ENCODE measurements at regions not wholly inside any gene's neighbourhood (a gene's known extent, or its start where the extent isn't known, plus 50 kb on each side); places are given as distances from the start of the nearest gene placed in this dataset.

DNA sequence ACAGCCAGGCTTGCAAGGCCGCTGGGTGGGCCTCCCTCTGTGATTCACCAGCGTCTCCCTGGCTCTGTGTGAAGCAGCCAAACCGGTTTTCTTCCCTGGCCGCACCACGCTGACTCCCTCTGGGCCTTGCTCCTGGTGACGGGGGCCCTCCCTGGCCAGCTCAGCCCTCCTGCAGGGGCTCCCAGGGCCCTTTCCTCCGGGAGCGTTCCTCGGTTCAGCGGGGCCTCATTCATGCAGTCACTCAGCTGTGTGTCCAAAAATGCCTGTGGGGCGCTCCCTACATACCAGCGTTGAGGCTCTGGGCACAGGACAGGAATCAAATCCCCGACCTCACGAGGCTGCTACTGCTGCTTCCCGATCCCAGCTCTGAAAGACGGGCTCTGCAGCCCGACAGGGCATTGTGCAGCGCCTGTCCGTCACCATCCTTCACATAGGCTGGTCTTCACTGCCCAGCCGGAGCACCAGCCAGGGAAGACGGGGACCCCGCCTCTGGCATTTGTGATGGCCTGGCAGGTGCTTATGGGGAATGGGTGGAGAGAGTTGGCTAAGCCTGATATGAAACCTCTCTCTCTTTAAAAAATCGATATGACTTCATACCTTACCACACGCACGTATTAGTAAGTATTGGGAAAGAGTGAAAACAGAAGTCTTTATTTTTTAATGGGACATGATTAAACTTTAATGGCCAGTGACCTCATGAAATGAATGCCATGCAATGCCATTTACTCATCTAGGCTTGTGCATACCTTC, 110.0 kb upstream of the SHH start:
- TF ChIP-seq, protein P1, sequence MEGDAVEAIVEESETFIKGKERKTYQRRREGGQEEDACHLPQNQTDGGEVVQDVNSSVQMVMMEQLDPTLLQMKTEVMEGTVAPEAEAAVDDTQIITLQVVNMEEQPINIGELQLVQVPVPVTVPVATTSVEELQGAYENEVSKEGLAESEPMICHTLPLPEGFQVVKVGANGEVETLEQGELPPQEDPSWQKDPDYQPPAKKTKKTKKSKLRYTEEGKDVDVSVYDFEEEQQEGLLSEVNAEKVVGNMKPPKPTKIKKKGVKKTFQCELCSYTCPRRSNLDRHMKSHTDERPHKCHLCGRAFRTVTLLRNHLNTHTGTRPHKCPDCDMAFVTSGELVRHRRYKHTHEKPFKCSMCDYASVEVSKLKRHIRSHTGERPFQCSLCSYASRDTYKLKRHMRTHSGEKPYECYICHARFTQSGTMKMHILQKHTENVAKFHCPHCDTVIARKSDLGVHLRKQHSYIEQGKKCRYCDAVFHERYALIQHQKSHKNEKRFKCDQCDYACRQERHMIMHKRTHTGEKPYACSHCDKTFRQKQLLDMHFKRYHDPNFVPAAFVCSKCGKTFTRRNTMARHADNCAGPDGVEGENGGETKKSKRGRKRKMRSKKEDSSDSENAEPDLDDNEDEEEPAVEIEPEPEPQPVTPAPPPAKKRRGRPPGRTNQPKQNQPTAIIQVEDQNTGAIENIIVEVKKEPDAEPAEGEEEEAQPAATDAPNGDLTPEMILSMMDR (IDR thresholded peaks at IDR 0.05; ENCODE audit: low read depth, low read length): no peak
- DNase-seq (ENCODE audit: low read depth in 2 of 2): no peak
- no peak overlapping the region for H3K4me3 ChIP-seq (replicated peaks in 1 of 2; ENCODE audit: low read depth in 2 of 2, low read length in 2 of 2)

- no peak overlapping the region for H3K4me3 ChIP-seq (replicated peaks in 1 of 2; ENCODE audit: low read depth in 2 of 2, low read length in 2 of 2)
- TF ChIP-seq, protein P1 (IDR thresholded peaks at IDR 0.05; ENCODE audit: low read depth, low read length): no peak
- DNase-seq (ENCODE audit: low read depth in 2 of 2): no peak
Observed at GRCh38 chr7:155921804-155922066, 109.5 kb upstream of the SHH start.

GRCh38 chr7:155921086-155921803, 109.0 kb upstream of the SHH start:
- no peak for DNase-seq (ENCODE audit: low read depth in 2 of 2)
- no peak overlapping the region for H3K4me3 ChIP-seq (replicated peaks in 1 of 2; ENCODE audit: low read depth in 2 of 2, low read length in 2 of 2)
- TF ChIP-seq, protein P1 (IDR thresholded peaks at IDR 0.05; ENCODE audit: low read depth, low read length): no peak

GRCh38 chr7:155920068-155920461, 107.8 kb upstream of the SHH start:
- TF ChIP-seq, protein P1 (IDR thresholded peaks at IDR 0.05; ENCODE audit: low read depth, low read length): no peak
- no peak for DNase-seq (ENCODE audit: low read depth in 2 of 2)
- H3K4me3 ChIP-seq (replicated peaks in 1 of 2; ENCODE audit: low read depth in 2 of 2, low read length in 2 of 2): no peak overlapping the region

DNA sequence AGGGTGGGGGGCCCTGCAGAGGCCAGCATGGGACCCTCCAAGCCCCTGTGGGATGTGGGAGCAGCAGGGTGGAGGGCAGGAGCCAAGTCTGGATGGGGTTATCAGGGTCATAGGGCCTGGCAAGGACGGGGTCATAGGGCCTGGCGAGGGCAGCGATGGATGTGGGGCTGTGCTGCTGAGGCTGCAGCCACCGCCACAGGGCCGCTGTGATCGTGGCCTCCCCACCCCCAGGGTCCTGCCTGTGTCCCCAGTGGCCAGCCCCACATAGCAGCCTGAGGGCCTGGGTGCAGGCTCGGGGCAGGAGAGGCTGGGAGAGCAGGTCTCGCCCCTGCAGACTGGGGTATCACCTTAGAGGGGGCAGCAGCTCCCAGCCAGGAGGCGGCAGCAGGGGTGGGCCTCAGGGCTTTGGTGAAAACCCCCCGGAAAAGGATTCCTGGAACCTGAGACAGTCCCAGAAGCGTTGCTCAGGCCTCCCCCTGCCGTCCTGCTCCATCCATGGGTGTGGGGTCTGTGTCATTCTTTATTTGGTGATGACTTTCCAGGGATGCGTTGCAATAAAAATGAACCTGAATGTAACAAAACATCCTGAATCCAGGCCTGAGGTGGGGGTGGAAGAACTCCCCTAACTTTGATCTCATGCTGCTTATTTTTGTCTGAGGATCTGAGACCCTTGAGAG, 107.3 kb upstream of the SHH start:
- no peak overlapping the region for H3K4me3 ChIP-seq (replicated peaks in 1 of 2; ENCODE audit: low read depth in 2 of 2, low read length in 2 of 2)
- TF ChIP-seq, protein P1 (IDR thresholded peaks at IDR 0.05; ENCODE audit: low read depth, low read length): no peak
- DNase-seq (ENCODE audit: low read depth in 2 of 2): no peak

GRCh38 chr7:155918720-155919390, 106.6 kb upstream of the SHH start:
- DNase-seq (ENCODE audit: low read depth in 2 of 2): peak; percentile 74 to 94
- TF ChIP-seq, protein P1 (IDR thresholded peaks at IDR 0.05; ENCODE audit: low read depth, low read length): no peak
- H3K4me3 ChIP-seq (replicated peaks in 1 of 2; ENCODE audit: low read depth in 2 of 2, low read length in 2 of 2): no peak overlapping the region
